Activated naive CD8-positive, alpha-beta T cell treated with anti-CD3 and anti-CD28 coated beads, Interleukin-2, amount 50 U/mL, for 16 hours (primary cell): ENCODE measurements at regions not wholly inside any gene's neighbourhood (a gene's known extent, or its start where the extent isn't known, plus 50 kb on each side); places are given as distances from the start of the nearest gene placed in this dataset.
"Not testable (repeated sequence)": the region's sequence is repeated elsewhere in the genome, so short reads cannot be mapped to it uniquely, and the experiment has no call there.

Source experiments
- DNase-seq: peaks from one replicate; pipeline ENCODE4 v3.0.0-alpha.2; 2020; ENCODE audit warnings: low read depth, low spot score

DNA sequence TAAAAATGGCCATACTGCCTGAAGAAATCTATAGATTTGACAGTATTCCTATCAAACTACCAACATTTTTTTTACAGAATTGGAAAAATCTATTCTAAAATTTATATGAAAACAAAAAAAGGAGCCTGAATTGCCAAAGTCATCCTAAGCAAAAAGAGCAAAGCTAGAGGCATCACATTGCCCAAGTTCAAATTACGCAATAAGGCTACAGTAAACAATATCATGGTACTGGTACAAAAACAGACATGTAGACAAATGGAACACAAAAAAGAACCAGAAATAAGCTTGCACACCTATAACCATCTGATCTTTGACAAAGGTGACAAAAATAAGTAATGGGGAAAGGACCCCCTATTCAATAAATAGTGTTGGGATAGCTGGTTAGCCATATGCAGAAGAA is 50.2 kb upstream of the THSD7B start:
- DNase-seq = no peak

DNA sequence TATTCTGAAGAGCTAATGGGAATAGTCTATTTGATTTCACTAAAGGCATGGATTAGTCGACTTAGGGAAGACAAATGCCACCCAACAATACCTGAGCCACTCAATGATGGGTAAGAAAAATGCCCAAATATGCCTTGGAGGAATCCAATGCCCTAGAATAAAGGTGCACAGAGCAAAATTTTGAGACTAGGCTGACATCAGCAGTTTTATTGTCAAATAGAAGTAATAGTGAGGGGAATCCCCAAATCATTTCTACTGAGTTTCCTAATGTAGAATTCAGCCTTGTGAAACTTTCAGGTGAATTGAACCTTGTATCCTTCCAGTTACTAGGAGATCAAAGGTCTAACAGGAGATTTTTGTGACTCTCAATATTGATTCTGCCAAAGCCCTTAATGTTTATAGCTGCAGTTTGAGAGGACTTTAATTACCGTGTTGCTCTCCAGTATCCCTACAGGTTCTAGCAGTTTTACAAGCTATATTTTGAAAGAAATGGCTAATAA is 50.8 kb upstream of the THSD7B start:
- DNase-seq = no peak

DNA sequence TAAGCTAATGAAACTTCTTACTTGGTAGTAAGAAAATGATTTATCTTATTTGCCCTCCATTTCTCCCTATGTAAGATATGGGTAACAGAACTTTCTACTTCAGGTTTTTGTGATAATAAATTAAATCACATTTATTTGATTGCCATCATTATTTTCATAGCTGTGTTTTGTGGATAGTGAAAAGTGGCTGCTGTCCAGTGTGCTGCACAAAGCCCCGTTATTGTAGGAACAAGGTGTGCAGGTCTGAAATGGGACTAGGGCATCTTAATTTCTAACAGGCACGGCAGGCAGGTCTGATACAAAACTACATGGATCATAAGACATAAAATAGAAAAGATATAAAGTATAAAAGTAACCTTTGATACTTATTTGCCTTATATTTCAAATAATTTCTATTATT is 51.6 kb upstream of the THSD7B start:
- no peak for DNase-seq

DNA sequence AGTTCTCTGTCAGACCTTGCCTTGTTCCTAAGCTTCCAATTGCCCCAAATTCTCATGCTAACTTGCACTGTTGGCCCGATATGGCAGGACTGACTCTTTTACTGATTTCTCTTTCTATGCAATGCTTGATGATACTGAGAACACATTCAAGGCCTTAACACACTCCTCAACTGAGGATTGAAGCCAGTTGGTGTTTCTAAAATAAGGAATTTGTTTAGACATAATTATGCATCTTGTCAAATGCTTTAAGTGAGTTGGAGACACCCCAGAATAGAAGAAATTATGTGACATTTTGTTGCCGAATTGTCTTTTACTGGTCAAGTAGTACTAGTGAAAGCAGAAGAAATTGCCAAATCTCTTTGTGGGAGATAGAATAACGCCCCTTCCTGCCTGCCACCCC is 60.0 kb upstream of the THSD7B start:
- DNase-seq = no peak

DNA sequence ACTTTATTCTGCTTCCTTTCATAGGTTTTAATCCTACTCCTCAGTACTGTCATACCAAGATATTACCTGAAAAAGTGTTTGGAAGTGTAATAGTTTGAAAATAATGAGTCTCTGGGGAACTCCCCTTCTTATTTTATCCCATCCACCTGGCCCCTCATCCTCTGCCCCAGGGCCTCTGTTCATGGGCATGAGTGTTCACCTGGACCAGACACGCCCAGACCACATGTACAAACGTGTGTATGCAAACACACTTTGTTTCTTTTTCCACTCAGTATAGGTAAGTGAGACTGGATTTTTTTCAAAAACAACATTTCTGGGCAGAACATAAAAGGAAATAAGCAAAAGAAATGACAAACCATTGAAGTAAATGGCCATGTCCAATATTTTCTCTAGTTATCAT is 62.1 kb upstream of the THSD7B start:
- no peak for DNase-seq

DNA sequence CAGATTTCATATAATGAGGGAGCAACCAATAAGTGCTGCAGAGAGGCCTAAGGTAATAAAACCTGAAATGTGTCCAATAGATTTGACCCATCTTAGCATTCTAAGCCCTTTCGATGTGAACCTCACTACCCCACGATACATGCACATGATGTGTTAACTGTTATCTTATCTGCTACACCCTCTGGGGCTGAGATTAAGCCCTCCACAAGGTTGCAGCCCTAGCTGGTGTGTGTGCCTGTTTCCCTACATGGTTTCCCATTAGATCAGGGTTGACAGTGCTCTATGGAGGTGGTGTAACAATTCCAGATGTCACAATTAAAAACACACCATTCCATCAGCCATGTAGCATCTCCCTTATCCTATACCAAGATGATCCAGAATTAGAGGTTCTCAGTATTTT is 68.9 kb upstream of the THSD7B start:
- DNase-seq = no peak

DNA sequence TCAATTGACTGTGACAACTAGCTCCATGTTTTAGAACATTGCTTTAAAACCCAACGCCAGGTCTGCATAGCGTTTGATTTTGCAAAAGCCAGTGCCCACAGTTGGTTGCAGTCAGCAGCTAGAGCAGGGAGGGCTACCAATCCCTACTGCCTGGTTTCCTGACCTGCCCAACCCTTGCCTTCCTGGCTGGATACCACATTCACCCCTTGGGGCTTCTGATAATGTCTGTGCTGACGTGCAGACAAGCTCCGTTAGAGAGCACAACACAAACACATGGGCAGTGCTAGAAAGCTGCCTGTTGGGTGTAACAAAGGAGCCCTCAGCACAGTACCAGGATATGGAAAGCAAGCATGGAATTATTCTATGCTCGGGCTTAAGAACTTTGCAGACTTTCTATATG is 71.4 kb upstream of the THSD7B start:
- no peak for DNase-seq

DNA sequence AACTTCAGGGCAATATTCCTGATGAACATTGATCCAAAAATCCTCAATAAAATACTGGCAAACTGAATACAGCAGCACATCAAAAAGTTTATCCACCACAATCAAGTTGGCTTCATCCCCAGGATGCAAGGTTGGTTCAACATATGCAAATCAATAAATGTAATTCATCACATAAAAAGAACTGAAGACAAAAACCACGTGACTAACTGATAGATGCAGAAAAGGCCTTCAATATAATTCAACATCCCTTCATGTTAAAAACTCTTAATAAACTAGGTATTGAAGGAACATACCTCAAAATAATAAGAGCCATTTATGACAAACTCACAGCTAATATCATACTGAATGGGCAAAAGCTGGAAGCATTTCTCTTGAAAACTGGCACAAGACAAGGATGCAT is 85.3 kb upstream of the THSD7B start:
- DNase-seq = not testable (repeated sequence)

DNA sequence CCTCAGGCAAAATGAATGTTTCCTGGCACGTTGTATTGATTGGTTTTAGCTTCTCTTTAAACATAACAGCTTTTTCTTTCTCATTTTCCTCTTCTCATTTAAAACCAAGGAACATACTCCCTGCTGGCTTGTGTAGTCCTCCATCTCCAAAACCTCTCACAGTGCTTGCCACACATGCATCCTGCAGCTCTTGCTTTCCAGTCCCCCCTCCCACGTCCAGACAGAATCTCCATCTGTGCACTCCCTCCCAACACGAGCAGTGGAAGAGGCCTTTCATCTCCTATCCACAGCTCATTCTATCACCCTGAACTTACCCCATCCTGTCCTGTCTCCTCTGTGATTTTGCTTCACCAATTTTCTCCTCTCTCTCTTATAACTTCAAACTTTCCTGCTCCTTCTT is 99.6 kb upstream of the THSD7B start:
- no peak for DNase-seq

DNA sequence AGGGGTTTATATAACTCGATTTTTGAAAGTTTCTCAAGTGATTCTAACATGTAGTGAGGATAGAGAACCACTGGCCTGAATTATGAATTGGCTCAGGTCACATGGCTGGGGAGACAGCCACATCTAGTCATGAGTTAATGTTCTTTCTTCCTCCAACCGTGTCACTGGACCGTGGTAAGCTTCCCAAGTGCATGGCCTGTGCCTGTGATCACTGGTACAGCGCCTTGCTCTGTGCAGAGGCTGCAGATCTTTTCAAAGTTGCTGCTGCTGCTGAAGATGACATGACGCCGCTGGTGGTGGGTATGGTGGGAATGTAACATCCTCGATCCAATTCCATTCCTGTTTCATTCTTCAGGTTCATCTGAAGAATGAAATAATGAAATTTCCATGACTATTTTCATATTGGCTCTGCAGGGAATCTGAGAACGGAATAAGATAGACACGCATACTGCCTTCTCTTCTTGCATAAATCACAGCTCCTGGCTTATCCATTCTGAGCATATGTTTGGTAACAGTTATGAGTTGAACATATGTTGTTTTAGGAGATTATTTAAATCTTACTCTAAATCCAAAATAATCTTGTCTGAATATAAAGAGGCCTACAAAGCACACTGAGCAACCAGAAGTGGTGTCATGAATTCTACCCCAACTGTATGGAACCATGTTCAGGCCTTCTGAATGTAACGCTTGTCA is 100.5 kb upstream of the THSD7B start:
- no peak for DNase-seq

DNA sequence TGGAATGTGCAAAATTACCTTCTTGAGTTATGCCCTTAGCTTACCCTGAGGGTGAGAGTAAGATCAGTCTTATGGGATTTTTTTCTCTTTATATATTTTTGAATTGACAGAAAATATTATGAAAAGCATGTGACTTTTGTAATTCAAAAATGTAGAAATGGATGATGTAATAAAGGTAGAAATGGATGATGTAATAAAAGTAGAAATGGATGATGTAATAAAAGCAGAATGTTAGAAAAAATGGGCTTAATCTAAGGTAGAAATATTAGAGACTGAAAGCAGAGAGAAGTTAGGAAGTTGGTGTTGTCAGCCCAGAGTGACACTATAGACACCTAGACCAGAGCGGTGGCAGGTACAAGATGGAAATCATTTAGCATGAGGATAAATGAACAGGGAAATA is 107.1 kb upstream of the THSD7B start:
- no peak for DNase-seq

DNA sequence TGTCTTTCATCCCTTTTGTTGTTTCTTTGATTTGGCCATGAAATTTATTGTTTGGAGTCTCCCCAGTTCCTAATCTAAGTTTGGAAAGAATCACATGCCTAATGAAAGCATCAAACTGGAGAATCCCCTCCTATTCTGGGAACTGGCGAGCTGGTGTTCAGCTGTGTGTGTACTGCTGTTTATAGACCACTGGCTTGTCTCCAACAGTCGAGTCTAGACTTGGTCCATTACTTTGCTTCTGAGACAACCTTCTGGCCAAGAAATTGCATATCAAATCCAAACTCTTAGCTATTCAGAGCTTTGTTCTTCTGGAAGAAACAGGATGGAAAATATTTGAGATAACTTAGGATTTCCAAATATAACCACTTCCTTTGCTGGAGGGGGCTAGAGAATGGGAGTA is 111.5 kb upstream of the THSD7B start:
- no peak for DNase-seq

DNA sequence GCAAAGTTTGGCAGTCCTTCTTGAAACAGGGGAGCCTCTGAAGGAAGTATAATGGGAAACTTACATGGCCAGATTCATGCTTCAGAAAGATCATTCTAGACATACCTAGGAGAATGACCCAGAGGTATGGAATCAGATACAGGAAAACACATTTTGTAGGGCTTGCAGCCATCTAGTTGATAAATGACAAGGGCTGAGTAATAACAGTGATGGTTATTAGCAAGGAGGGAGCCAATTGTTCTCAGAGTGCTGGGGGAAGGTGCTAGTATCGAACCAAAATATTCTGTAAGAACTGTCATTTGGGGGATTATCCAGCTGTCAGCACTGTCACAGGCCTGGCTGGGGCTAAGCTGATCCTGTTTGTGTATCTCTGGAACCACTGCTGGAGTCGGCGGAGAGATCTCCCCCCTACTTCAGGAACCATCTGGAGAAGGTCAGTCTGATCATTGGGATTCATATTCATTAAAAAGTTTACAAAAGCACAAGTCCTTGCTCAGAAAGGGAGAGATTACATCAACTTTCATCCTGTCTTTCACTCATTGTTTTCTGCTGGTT is 113.8 kb upstream of the THSD7B start:
- no peak for DNase-seq

DNA sequence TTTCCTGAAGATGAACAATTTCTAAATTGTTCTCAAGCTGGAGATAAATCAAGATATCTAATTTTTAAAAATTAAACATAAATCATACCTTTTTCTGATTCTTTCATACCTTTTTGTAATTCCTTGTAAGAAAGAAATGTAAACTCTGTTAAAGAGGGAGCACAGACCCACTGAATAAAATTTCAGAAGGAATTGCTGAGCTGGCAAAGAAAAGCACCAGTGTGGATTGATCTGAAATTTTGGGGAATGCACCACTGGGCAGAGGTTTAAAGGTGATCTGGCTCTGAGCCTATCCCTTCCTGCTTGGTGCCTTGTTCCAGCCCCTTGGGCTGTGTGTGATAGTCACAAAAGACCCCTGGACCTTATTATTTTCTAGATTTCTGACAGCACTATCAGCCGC is 118.3 kb upstream of the THSD7B start:
- DNase-seq = no peak

DNA sequence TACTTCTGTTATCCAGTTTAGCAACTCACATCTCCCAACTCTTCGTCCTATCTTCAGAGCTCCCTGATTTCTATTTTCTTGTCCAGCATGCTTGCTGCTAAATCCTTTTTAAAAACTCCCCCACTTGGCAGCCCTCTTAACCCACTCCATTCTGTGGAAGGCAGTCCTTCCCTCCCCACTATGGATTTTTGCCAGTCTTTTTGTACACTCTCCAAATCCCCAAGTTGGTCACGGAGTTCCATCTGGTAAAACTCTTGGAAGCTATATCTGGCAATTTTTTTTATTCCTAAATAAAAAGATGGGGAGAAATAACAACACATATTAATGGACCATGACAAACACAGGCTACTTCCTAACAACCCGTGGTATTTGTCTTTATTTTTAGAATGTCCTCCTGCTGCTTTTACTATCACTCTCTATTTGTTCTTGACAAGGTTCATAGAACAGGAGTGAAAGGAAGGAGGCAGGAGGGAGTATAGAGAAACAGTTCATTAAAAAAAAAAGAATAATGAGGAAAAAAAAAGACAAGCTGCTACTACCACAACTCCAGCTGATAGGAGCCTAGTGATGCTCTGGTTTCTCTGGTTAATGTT is 120.0 kb upstream of the THSD7B start:
- no peak for DNase-seq

DNA sequence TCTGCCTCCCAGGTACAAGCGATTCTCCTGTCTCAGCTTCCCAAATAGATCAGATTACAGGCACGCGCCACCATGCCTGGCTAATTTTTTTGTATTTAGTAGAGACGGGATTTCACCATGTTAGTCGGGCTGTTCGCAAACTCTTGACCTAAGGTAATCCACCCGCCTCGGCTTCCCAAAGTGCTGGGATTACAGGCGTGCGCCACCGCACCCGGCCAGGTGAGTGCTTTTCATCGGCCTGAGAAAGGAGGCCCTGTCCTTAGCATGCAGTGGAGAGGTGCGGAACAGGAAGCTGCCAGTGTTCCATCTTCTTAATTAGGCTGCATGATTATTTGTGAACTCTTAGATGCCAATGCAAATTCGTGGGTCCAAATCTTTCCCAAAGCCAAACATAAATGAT is 125.7 kb upstream of the THSD7B start:
- no peak for DNase-seq

DNA sequence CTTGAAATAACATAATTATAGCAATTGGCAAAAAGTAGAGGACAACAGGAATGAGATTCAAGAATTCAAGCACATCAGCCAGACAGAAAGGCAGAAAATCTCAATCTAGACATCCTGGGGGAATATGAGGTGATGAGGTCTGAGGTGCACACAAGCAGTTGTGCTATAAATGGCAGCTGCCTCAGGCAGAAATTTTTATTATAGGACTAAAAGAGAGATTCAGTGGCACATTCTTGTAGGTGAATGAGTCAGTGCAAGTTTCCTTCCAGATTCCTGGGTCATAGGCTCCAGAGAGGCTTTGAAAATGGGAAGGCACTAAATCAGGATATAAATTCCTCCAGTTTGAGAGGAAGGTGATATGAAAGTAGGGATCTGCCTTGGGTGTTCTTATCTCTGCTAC is 127.2 kb upstream of the THSD7B start:
- no peak for DNase-seq

DNA sequence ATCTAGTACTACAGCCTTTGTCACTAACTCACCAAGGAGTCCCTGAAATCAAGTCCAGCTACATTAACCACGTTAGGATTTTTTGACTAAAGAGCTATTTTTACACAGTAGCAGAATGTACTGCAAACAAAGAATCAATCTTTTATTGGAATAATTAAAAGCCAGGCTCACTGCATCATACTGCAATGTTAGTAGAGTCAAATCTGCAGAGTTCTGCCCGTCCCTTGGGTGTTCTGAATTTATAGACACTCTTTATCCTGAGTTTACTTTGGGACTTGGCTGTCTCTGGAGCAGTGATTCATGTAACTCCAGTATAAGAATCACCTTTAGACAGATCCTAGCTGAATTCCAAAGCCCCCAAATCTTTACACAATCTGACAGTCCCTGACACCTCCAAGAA is 127.9 kb upstream of the THSD7B start:
- no peak for DNase-seq

DNA sequence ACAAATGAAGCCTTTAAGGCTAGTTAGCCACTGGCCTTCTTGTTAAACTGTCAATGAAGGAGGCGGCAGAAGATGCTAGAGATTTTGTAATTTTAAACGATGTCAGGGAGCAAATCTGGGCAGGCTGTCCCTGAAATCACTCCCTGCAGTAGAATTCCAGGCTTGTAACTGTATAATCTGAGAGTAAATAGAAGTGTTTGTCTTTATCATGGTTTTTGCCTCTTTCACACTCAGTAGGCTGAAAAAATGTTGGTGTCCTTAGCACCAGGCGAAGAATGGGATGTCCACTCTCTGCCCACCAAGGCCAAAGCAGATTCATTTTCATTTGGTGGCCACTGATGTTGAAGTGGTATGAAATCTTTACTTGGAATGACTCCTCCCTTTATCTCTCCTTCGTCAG is 136.9 kb upstream of the THSD7B start:
- no peak for DNase-seq

DNA sequence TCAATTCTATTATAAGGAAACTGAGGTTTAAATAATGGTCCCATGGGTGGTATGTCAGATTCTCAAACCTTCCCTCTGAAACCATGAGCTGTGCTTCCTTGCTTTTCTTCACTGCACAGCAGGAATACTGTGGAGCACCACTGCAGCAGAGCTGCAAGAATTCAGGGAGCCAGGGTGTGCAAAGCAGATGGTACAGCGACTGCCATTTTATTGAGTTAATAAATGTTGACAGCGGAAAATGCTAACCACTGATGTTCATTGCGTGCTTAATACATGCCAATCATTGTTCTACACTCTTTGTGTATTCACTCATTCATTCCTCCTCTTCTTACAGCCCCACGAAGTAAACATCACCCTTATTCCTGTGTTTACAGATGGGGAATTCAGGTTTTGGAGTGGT is 152.2 kb upstream of the THSD7B start:
- DNase-seq = no peak

DNA sequence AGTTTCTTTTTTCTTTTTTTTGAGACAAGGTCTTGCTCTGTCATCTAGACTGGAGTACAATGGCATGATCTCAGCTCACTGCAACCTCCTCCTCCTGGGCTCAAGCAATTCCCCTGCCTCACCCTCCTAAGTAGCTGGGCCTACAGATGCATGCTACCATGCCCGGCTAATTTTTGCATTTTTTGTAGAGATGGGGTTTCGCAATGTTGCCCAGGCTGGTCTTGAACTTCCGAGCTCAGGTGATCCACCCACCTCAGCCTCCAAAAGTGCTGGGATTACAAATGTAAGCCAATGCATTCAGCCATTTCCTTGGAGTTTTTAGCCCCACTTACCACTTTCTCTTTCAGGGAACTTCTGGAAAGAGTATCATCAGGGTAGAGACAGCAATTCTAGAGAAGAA is 153.3 kb upstream of the THSD7B start:
- no peak for DNase-seq

DNA sequence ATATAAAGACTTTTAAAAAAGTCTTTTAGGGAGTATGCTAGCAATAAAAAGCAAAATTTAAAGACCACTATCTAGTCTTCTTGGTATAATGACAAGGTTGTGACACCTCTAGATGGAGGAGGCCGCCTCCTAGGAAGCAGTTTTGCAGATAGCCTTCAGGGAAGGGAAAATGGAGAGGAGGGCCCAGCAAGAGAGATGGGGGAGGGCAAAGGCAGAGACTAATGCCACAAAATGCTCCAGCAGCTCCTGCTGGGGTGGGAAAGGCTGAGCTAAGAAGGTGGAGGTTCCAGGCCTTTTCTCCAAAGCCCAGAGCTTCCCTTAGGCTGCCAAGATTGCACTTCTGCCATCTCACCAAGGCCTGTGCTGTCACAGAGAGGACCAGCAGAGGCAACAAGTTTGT is 153.9 kb upstream of the THSD7B start:
- no peak for DNase-seq

DNA sequence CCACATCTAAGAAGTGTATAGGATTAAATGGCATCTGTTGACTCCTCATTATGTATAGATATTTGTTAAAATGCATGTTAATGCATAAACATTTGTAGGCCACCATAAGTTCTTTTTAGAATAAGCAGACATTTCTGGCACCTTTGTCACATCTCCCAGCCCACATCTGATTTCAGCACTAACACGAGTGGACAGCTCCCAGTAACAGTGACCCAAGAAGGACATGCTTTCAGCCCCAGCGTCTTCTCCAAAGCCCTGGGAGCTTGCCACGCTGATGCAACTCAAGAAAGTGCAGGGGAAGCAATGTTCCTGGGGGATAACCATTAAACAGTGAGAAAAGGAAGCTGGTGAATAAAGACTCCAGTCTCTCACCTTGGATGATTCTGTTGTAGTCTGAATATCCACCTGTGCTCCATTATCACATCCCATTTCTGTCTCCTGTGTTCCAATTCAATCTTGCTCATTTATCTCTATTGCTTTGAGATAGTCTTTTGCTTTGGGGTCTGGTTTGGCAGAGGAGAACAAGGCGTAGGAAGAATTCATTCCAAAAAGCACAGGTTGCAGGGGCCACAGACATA is 182.6 kb upstream of the THSD7B start:
- DNase-seq = no peak
